ENCODE measurements at regions not wholly inside any gene's neighbourhood (a gene's known extent, or its start where the extent isn't known, plus 50 kb on each side); places are given as distances from the start of the nearest gene placed in this dataset.
"Not testable (repeated sequence)": the region's sequence is repeated elsewhere in the genome, so short reads cannot be mapped to it uniquely, and the experiment has no call there.

DNA sequence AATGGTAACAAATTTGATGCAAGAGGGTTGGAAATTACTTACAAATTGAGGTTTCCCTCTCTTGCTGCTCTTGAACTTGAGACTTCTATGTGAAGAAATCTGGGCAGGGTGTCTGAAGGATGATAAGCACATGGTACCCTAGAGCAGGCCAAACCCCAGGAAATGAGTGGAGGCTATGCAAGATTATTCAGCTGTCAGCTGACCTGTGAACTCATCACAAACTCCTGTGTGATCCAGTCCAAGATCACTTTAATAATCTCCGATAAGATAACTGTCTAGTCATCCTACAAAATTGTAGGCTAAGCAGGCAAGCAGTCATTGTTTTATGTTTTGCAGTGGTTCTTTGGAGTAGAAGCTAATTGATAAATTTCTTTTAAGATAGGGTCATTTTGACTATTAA is 213.1 kb downstream of the BTBD3 start:
- no peak for DNase-seq

DNA sequence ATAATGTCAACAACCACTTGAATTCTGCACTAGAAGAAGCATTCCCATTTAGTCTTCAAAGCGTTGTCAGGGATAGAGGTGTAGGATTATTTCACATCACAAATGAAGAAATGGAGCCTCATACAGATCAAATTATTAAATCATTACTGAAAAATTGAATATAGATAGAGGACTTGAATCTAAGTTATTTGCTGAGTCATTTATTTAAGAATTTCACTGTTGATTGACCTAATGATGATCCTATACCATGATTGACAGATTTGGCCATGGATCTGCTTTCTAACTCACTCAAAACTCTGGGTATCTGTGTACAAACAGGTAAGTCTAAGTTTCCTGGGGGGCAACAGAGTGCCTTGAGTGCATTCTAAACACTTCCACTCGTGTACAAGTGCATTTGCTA is 215.9 kb downstream of the BTBD3 start:
- no peak for DNase-seq

DNA sequence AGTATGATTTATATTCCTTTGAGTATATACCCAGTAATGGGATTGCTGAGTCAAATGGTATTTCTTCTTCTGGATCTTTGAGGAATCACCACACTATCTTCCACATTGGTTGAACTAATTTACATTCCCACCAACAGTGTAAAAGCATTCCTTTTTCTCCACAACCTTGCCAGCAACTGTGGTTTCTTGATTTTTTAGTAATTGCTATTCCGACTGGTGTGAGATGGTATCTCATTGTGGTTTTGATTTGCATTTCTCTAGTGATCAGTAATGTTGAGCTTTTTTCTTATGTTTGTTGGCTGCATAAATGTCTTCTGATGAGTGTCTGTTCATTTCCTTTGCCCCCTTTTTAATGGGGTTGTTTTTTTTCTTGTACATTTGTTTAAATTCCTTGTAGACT is 228.3 kb downstream of the BTBD3 start:
- not testable (repeated sequence) for DNase-seq

DNA sequence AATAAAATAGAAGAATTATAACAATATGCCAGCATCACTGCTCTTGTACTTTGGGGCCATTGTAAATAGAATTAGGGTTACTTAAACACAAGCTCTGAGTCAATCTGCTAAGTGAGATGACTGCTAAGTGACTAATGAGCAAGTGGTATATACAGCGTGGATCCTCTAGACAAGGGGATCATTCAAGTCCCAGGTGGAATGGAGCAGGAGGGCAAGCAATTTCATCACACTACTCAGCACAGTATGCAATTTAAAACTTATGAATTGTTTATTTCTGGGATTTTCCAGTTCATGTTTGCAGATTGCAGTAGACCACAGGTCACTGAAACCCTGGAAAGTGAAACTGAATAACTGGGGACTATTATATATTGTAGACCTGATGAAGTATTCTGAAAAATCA is 235.3 kb downstream of the BTBD3 start:
- DNase-seq: no peak

DNA sequence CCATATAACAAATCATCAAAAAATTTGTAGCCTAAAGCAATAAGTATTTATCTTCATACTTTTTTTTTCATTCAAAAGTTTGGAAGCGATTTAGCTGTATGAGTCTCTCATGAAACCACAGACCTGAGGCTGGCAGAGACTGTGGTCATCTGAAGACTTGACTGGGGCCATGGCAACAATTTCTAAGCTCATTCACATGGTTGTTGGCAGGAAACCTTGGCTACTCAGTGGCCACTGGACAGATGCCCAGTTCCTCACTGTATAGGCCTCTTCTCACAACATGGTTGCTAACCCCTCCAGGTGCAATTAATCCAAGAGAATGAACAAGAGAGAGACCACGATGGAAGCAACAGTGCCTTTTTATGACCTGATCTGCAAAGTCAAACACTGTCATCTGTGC is 235.9 kb downstream of the BTBD3 start:
- DNase-seq: no peak

DNA sequence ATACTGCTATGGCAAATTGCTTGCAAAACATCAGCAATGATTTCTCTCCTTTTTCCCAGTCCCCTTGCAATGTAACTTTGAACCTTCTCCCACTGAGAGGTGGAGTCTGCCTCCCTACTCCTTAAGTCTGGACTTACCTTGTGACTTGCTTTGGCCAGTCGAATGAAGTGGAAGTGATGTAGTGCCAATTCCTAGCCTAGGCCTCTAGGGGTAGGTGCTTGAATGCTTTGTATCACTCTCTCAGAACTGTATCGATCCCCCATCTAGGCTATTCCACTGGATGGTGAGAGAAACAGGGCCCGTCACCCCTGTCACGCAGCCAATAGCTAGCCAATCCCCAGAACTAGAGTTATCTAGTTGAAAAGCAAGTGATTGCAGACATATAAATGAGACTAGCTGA is 238.6 kb downstream of the BTBD3 start:
- no peak for DNase-seq

DNA sequence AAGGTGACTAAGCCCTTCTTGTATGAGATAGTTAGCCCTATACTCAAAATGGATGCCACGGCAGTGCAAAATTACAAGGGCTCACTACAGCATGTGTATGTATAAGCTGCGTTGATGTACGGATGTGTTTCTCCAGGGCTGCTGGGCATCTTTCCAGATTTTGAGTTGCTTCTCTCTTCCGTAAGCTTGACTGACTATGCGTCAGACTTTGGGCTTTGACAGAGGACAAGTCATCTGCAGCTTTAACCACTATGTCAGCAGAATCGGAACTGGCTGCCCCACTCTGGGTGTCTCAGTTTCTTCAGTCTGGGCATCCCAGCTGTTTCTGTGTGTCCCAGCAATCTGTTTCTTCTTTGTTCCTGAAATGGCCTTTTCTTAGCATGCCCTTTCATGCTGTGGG is 241.6 kb downstream of the BTBD3 start:
- DNase-seq: no peak

DNA sequence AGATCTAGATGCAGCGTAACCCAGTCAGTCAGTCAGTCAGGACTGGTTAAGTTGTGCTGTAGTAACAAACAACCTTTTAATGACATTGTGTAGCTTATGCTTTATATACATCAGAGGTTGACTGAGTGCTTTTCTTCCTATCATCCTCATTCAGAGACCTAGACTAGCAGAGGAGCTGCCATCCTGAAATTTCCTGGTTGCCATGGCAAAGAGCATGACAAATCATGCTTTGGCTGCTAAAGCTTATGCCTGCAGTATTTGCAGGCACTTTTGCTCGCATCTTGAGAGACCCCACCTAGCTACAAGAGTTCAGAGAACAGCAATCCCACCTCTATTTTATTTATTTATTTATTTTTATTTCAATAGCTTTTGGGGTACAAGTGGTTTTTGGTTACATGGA is 244.0 kb downstream of the BTBD3 start:
- no peak for DNase-seq

DNA sequence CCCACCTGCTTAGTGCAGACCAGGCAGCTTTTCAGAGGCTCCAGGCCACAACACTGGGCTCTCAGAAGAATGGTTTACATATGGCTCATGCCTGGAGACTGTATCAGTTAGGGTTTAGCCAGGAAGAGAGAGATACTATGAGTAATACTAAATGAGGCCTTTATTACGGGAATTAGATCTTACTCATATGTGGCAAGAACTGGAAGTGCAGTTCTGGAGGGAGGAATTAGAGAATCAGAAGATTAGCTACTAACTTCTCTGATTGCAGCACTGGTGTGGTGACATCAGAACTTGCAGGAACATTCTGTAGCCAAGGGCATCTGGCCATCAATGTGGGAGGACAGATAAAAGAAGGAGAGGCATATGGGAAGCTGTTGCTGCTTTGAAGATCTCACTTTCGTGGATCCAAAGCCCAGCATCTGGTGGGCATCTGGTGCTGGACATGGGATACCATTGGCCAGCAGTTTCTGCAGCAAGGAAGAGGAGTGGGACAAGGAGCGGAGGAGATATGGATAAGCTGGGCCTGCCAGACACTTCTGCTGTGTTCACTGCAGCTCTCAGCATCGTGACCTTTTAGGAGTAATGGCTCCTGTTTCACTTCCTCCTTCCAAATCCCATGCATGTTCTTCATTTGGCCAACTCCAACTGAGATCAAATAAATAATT is 248.5 kb downstream of the BTBD3 start:
- DNase-seq: peak; percentile 31

DNA sequence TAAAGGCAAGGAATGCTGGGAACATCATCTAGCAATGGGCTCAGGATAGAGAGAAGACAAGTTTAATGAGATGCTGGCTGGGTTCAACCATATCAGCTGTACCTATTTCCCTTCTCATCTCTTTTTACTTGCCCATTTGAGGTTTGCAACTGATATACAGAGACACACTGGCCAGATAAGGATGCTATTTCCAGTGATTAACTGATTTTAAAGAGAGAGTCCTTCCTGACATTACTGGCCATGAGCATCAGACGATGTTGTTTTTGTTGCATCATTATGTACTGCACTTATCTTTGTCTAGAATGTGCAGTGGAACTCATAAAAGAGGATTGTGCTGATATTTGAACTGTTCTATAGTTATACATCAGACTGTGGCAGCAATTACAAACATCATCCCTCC is 252.7 kb downstream of the BTBD3 start:
- no peak for DNase-seq

DNA sequence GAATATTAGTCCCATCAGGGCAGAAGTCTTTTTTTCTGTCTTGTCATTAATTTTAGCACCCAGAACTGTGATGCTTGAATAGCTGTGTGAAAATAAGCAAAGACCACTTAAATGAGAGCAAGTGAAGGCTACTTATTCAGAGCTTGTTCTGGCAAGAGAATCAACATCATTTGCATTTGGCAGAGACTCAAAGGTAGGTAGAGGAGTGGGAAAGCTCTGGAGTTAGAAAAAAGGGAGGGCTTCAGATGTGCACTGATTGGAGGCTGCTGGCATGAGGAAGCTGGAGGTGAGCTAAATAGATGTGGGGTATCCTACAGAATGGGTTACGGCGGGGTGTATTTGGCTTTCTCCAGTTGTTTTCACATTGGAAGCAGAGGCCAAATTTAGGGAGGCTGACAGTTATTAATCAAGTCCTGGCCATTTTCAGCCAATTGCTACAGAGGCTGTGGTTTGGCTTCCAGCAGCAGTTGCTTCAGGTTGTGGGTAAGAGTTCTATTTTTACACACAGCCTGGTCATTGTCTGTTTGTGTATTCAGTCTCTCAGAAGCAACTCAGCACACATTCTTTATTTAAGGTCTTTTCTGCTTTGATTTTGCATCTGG is 254.3 kb downstream of the BTBD3 start:
- DNase-seq: no peak

DNA sequence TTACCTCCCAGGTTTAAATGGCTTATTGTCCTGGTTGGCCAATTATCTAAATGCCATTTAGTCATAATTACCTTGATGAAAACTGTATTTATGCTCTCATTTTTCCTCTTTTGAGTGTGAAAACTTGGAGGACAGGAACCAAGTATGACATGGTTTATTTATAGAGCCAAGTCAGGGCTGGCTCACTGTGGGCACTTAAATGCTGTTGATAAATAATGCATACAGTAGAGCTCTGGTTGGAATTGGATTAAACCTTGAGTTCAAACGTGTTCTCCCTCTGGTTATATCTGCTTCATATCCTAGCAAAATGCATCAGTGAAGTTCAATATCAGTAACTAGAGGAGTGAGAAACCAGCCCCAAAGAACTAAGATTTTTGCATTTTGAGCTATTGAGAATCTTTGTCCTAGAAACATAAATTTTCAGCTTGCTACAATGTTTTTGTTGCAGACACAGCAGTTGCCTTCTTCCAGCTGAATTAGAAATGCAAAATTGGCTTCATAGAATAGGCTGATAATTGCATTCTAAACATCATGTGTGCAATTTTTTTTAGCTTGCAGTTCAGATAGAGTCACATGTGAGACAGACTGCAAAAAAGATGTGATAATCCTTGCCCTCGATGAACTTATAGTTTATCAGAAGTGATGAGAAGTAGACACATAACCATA is 255.8 kb downstream of the BTBD3 start:
- DNase-seq: no peak

DNA sequence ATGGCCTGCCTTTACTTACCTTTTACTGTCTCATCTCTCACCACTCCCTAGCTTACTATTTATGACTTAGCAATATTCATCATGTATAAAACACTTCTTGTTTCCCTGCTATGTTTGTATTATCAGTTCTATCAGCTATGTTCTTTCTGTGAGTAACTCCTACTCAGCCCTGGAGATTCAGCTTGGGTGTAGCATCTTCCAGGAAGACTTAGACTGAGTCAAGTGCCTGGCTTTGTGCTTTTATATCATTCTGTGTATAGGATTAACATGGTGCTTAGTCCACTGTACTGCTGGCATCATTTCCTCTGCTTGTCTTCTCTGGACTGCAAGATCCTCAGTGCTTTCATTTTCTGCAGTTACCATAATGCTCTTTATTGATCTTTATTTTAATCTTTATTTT is 257.8 kb downstream of the BTBD3 start:
- DNase-seq: no peak

DNA sequence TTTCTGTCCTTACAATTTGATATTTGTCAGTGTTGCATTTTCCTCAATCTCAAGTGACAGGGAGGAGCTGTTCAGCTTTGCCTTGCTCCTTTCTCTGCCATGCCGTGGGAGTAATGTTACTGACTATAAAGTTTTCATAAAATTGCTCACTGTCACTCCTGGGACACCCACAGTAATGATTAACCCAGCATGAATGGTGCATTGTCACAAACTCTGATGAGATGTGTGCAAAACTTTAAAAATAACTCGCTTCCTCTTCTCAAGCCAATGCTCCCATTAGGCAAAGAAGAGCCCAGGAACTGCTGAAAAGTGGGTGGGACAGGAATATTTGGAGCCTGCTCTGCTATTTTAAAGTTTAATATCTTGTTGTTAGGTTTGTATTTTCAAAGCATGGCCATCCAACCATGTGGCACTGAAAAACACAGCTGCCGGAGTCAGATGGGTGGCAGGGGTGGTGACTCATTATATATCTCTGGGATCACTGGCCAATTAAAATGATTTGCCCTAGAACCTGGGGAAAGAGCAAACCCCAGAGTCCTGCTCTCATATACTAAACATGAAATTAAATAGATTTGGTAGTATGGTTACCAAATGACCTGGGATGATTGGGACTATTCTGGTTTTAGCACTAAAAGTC is 260.1 kb downstream of the BTBD3 start:
- no peak for DNase-seq

DNA sequence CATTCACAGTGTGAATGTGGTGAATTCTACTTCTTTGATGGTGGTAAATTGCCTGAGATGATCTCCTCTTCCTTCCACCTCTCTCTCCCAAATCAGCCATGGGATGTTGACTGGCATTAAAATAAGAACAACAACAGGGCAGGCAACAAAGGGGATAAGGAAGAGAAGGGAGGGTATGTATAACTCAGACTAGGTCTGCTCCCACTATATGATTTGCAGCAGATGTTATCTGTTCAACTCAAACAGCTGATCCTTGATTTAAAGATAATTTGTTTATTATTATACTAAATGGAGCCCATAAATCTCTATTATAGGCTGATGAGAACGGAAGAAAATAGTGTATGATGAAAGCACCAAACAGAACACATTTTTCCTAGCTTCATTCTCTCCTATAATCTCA is 262.0 kb downstream of the BTBD3 start:
- DNase-seq: no peak

DNA sequence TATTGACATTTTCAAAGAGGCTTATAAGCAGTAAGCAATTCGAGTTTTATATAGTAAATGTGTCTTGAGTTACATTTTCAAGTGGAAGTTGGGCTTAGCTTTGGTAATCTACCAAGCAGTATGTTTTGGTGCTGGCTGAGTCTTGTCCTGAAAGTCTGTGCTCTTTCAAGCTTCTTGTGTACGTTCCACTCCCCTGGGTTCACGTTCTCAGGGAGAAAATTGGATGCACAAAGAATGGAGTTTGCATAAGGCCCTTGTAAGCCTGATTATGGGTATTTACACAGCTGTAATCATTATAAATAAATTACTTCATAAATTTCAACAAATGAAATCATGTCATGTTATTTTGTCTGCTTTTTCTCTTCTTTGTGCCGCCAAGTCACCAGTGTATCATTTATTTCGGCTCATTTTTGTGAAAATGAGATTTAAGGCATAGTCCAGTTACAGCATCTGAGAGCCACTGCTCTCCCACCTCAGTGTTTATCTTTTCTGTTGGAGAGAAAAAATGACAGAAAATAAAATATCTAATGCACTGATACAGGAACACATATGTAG is 262.5 kb downstream of the BTBD3 start:
- DNase-seq: no peak

DNA sequence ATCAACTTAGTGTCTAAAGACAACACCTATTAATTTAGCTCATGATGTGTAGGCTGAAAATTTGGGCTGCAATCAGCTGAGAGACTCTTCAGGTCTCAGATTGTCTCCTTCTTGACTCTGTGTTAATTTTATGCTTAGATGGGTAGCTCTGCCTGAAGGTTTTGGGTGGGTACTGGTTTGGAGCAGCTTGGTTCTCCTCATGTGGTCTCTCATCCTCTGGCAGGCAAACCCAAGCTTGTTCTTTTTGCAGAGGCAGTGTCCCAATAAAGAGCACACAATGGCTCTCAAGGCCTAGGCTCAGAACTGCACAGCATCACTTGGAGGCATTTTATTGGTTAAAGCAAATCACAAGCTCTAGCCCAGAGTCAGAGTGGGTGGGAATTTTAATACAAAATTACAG is 280.6 kb downstream of the BTBD3 start:
- no peak for DNase-seq

DNA sequence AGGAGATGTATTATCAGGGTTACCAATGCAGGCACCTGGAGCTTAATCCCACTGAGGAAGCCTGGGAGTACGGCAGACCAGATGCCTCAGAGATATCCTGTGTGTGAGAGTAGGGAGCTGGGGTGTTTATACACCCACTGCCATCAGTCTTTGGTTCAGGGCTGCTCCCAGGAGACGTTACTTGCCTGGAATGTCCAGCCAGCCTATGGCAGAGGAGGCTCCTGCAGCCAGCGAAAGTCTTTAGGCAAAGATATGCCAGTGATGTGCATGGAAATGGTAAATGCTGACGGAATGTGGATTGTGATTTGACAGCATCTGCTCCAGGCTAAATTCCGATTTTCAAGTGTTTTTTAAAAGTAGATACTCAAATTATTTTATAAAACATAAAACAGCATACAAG is 282.0 kb downstream of the BTBD3 start:
- DNase-seq: no peak

DNA sequence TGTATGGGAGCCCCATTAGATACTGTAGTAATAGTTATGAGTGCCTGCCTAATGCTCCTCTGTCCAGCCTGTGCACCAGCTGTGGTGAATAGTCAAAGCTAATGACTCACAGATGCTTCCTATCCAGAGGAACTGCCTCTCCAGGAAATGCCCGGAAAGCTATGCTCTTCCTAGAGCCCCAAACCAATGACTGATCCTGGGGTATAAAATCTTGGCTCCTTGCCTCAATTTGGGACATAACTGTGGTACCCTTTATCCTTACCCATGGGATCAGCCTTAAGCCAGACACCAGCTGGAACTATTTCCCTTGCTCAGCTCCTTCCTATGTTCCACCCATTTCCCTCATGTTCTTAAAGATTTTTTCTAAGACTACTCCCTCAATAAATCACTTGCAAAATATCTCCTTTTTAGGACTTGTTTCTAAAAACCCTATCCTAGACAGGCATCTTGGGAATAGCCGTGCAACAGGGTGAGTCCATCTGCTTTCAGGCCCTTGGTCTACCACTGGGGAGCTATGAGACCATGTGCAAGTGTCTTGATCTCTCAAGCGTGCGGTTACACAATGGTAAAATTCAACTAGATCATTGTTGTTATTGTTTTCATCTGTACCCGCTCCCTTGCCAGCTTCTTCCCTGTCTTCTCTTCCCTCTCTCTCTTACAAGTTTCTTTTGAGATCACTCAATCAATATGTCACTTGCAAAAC is 283.7 kb downstream of the BTBD3 start:
- DNase-seq: peak; percentile 5

DNA sequence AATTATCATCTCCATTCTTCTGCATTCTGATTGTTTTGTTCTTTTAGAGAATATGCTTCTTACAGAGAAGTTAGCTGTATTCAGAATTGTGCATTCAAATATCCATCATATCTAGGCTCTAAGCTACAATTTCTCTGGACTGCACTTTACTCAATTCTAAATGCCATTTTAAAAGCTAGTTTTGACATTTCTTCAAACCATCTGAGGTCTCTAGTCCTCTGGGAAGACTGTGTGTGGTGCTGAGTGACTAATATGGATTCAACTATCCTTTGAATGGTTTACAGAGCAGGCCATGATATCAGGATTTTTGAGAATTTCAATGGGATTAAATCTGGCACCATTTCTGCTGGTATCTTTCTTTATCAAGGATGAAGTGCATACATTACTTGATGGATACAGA is 285.7 kb downstream of the BTBD3 start:
- no peak for DNase-seq

DNA sequence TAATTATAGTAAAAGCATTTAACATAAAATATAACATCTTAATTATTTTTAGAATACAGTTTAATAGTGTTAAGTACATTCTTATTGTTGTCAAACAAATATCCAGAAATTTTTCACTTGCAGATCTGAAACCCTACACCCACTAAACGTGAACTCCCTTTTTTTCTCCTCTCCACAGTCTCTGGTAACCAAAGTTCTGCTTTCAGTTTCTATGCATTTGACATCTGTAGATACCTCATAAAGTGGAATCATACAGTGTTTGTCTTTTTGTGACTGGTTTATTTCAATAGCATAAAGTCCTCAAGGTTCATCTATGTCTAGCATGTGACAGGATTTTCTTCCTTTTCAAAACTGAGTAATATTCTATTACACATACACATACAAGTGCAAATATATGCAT is 286.3 kb downstream of the BTBD3 start:
- no peak for DNase-seq

DNA sequence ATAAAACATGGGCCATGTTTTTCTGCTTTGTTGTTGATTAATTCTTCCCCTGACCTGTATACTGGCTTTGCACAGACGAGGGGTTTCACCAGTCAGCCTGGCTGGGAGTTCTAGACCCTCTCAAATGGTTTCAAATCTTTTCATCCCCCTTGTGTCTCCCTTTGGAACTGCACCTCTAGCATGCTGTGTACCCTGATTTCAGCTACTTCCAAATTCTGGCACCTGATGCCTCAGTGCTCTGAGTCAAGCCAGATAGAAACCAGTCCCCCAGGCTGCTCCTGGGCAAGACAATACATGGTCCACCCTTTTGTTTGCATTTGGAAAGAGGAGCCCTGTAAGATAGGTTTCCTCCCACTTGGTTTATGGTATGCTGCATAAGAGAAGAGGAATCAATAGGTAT is 290.2 kb downstream of the BTBD3 start:
- DNase-seq: peak; percentile 3

DNA sequence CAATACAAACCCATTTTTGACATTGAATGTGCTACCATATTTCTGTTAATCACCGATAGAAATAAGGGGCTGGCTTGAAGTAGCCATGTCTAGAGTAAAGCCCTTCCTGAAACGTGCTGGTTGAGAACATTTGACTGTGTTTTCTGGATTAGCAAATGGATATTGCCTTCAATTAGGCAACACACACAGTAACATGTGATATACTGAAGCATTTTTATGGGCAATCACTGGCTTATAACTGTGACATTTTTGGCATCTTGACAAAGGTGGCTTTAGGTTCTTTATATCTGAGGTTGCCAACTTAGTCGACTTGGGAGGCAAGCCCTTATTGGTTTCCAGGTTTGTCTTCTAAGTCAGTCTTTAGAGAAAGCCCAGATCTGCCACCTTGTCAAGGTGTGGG is 292.9 kb downstream of the BTBD3 start:
- no peak for DNase-seq
